ENCODE measurements at regions not wholly inside any gene's neighbourhood (a gene's known extent, or its start where the extent isn't known, plus 50 kb on each side); places are given as distances from the start of the nearest gene placed in this dataset.
"Not testable (repeated sequence)": the region's sequence is repeated elsewhere in the genome, so short reads cannot be mapped to it uniquely, and the experiment has no call there.

DNA sequence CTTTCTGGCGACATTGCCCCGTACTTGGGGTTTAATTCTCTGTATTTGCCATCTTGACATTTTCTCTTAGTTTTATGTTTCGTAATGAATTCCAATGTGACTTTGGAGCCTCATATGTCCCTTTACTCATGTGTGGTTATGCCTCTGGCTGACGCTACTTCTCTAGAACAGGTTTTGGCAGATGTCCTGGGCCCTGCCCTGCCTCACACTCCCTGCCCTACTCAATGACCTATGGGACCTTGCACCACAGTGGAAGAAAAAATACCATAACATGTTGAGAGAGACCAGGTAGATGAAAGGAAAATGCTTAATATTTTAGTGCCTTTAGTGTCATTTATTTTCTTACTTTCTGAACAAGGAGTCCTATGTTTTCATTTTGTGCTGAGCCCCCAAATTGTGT, 400.5 kb downstream of the TFEC start:
- Histone ChIP-seq H3K9ac (ENCODE audit: low read length) (no peak overlapping the region), H3K18ac (ENCODE audit: low read length) (no peak overlapping the region), H3K36me3 (ENCODE audit: control insufficient read depth, insufficient read depth, low read length) (no peaks in the 10 kb centered on the region), H3K27me3 (ENCODE audit: insufficient read depth, low read length, poor library complexity) (no peaks in the 10 kb centered on the region), H3K4me1 (ENCODE audit: control insufficient read depth, low read depth, low read length) (no peaks in the 10 kb centered on the region), H3K79me2 (ENCODE audit: control insufficient read depth, insufficient read depth, low read length) (no peaks in the 10 kb centered on the region), H4K8ac (ENCODE audit: low read depth, low read length) (no peak overlapping the region), H2AK5ac (ENCODE audit: low read length) (no peak overlapping the region), H2BK120ac (ENCODE audit: low read depth, low read length) (no peak overlapping the region), H3K23ac (ENCODE audit: low read length) (no peak overlapping the region), H3K4ac (ENCODE audit: low read depth, low read length) (no peak overlapping the region), H2BK15ac (replicated peaks; ENCODE audit: low read depth) (no peak overlapping the region), H3K27ac (ENCODE audit: low read depth, low read length) (no peak overlapping the region), H2BK5ac (ENCODE audit: low read length) (no peak overlapping the region), H3K4me3 (ENCODE audit: low read length) (no peak overlapping the region), H4K5ac (ENCODE audit: low read length) (no peak overlapping the region), H3K56ac (ENCODE audit: low read length) (no peak overlapping the region), H3K79me1 (ENCODE audit: low read length) (no peaks in the 10 kb centered on the region), H3K4me2 (ENCODE audit: low read length) (no peak overlapping the region)
- DNase-seq: no peak
- WGBS (ENCODE audit: extremely low coverage, insufficient coverage, low lambda C conversion rate): no CpG with 5 or more reads among the region's 4 CpGs

GRCh38 chr7:115618676-115619075, 411.9 kb downstream of the TFEC start:
- Histone ChIP-seq H3K79me2 (ENCODE audit: control insufficient read depth, insufficient read depth, low read length) (no peaks in the 10 kb centered on the region), H3K4me1 (ENCODE audit: control insufficient read depth, low read depth, low read length) (no peaks in the 10 kb centered on the region), H3K18ac (ENCODE audit: low read length) (no peak overlapping the region), H2BK5ac (ENCODE audit: low read length) (no peak overlapping the region), H3K27ac (ENCODE audit: low read depth, low read length) (no peak overlapping the region), H2AK5ac (ENCODE audit: low read length) (no peak overlapping the region), H3K27me3 (ENCODE audit: insufficient read depth, low read length, poor library complexity) (no peaks in the 10 kb centered on the region), H3K56ac (ENCODE audit: low read length) (no peak overlapping the region), H2BK15ac (replicated peaks; ENCODE audit: low read depth) (no peak overlapping the region), H4K5ac (ENCODE audit: low read length) (no peak overlapping the region), H3K23ac (ENCODE audit: low read length) (no peak overlapping the region), H3K4ac (ENCODE audit: low read depth, low read length) (no peak overlapping the region), H3K4me2 (ENCODE audit: low read length) (no peak overlapping the region), H2BK120ac (ENCODE audit: low read depth, low read length) (no peak overlapping the region), H4K8ac (ENCODE audit: low read depth, low read length) (no peak overlapping the region), H3K79me1 (ENCODE audit: low read length) (no peaks in the 10 kb centered on the region), H3K4me3 (ENCODE audit: low read length) (no peak overlapping the region), H3K9ac (ENCODE audit: low read length) (no peak overlapping the region), H3K36me3 (ENCODE audit: control insufficient read depth, insufficient read depth, low read length) (no peaks in the 10 kb centered on the region)
- WGBS (ENCODE audit: extremely low coverage, insufficient coverage, low lambda C conversion rate): 100% methylated on average over 1 of the region's 3 CpGs
- DNase-seq: no peak

- Histone ChIP-seq H3K79me1 (ENCODE audit: low read length) (no peaks in the 10 kb centered on the region), H3K56ac (ENCODE audit: low read length) (no peak overlapping the region), H3K27me3 (ENCODE audit: insufficient read depth, low read length, poor library complexity) (no peaks in the 10 kb centered on the region), H2BK120ac (ENCODE audit: low read depth, low read length) (no peak overlapping the region), H2AK5ac (ENCODE audit: low read length) (no peak overlapping the region), H3K4me1 (ENCODE audit: control insufficient read depth, low read depth, low read length) (no peaks in the 10 kb centered on the region), H3K4me2 (ENCODE audit: low read length) (no peak overlapping the region), H2BK15ac (replicated peaks; ENCODE audit: low read depth) (no peak overlapping the region), H3K27ac (ENCODE audit: low read depth, low read length) (no peak overlapping the region), H2BK5ac (ENCODE audit: low read length) (no peak overlapping the region), H3K18ac (ENCODE audit: low read length) (no peak overlapping the region), H3K4ac (ENCODE audit: low read depth, low read length) (no peak overlapping the region), H4K5ac (ENCODE audit: low read length) (no peak overlapping the region), H3K79me2 (ENCODE audit: control insufficient read depth, insufficient read depth, low read length) (no peaks in the 10 kb centered on the region), H4K8ac (ENCODE audit: low read depth, low read length) (no peak overlapping the region), H3K23ac (ENCODE audit: low read length) (no peak overlapping the region), H3K4me3 (ENCODE audit: low read length) (no peak overlapping the region), H3K9ac (ENCODE audit: low read length) (no peak overlapping the region), H3K36me3 (ENCODE audit: control insufficient read depth, insufficient read depth, low read length) (no peaks in the 10 kb centered on the region)
- no peak for DNase-seq
- no CpG with 5 or more reads among the region's 4 CpGs for WGBS (ENCODE audit: extremely low coverage, insufficient coverage, low lambda C conversion rate)
Observed at GRCh38 chr7:115613836-115614235, 416.7 kb downstream of the TFEC start.

DNA sequence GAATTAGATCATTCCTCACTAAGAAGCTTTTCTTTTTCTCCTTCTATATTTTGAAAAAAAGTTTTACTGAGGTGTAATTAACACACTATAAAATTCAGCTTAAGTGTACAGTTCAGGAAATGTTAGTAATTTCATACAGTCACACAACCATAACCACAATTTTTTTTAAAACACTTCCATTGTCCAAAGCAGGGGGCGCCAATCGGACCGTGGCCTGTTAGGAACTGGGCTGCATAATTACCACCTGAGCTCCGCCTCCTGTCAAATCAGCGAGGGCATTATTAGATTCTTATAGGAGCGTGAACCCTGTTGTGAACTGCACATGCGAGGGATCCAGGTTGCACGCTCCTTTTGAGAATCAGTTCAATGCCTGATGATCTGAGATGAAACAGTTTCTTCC, 427.1 kb downstream of the TFEC start:
- no peak overlapping the region for H4K5ac ChIP-seq (ENCODE audit: low read length)
- no peaks in the 10 kb centered on the region for H3K36me3 ChIP-seq (ENCODE audit: control insufficient read depth, insufficient read depth, low read length)
- H2BK5ac ChIP-seq (ENCODE audit: low read length): no peak overlapping the region
- H3K4me3 ChIP-seq (ENCODE audit: low read length): no peak overlapping the region
- no peaks in the 10 kb centered on the region for H3K4me1 ChIP-seq (ENCODE audit: control insufficient read depth, low read depth, low read length)
- no peak for DNase-seq
- H3K4ac ChIP-seq (ENCODE audit: low read depth, low read length): no peak overlapping the region
- no peak overlapping the region for H4K8ac ChIP-seq (ENCODE audit: low read depth, low read length)
- no peak overlapping the region for H3K4me2 ChIP-seq (ENCODE audit: low read length)
- no peak overlapping the region for H3K56ac ChIP-seq (ENCODE audit: low read length)
- no peak overlapping the region for H3K23ac ChIP-seq (ENCODE audit: low read length)
- H3K79me2 ChIP-seq (ENCODE audit: control insufficient read depth, insufficient read depth, low read length): no peaks in the 10 kb centered on the region
- H3K27me3 ChIP-seq (ENCODE audit: insufficient read depth, low read length, poor library complexity): no peaks in the 10 kb centered on the region
- H2AK5ac ChIP-seq (ENCODE audit: low read length): no peak overlapping the region
- H2BK120ac ChIP-seq (ENCODE audit: low read depth, low read length): no peak overlapping the region
- no CpG with 5 or more reads among the region's 8 CpGs for WGBS (ENCODE audit: extremely low coverage, insufficient coverage, low lambda C conversion rate)
- no peak overlapping the region for H3K18ac ChIP-seq (ENCODE audit: low read length)
- H2BK15ac ChIP-seq (replicated peaks; ENCODE audit: low read depth): no peak overlapping the region
- H3K9ac ChIP-seq (ENCODE audit: low read length): no peak overlapping the region
- H3K27ac ChIP-seq (ENCODE audit: low read depth, low read length): no peak overlapping the region
- no peaks in the 10 kb centered on the region for H3K79me1 ChIP-seq (ENCODE audit: low read length)

- Histone ChIP-seq H2AK5ac (ENCODE audit: low read length) (no peak overlapping the region), H3K79me2 (ENCODE audit: control insufficient read depth, insufficient read depth, low read length) (no peaks in the 10 kb centered on the region)
- WGBS (ENCODE audit: extremely low coverage, insufficient coverage, low lambda C conversion rate): no CpG with 5 or more reads among the region's 1 CpG
Observed at GRCh38 chr7:115600207-115600606, 430.4 kb downstream of the TFEC start.

DNA sequence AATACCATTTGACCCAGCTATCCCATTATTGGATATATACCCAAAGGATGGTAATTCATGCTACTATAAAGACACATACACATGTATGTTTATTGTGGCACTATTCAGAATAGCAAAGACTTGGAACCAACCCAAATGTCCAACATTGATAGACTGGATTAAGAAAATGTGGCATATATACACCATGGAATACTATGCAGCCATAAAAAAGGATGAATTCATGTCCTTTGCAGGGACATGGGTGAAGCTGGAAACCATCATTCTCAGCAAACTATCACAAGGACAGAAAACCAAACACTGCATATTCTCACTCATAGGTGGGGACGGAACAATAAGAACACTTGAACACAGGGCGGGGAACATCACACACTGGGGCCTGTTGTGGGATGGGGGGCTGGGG, 431.4 kb downstream of the TFEC start:
- H3K79me1 ChIP-seq (ENCODE audit: low read length); H3K36me3 ChIP-seq (ENCODE audit: control insufficient read depth, insufficient read depth, low read length); H2BK120ac ChIP-seq (ENCODE audit: low read depth, low read length); H2BK5ac ChIP-seq (ENCODE audit: low read length); H3K23ac ChIP-seq (ENCODE audit: low read length); H4K8ac ChIP-seq (ENCODE audit: low read depth, low read length); H3K4me2 ChIP-seq (ENCODE audit: low read length); DNase-seq; H3K9ac ChIP-seq (ENCODE audit: low read length); H3K4ac ChIP-seq (ENCODE audit: low read depth, low read length); H2BK15ac ChIP-seq (replicated peaks; ENCODE audit: low read depth); H3K4me1 ChIP-seq (ENCODE audit: control insufficient read depth, low read depth, low read length); H4K5ac ChIP-seq (ENCODE audit: low read length); H3K79me2 ChIP-seq (ENCODE audit: control insufficient read depth, insufficient read depth, low read length); H3K56ac ChIP-seq (ENCODE audit: low read length); H3K27ac ChIP-seq (ENCODE audit: low read depth, low read length); H3K4me3 ChIP-seq (ENCODE audit: low read length); H3K27me3 ChIP-seq (ENCODE audit: insufficient read depth, low read length, poor library complexity); H2AK5ac ChIP-seq (ENCODE audit: low read length); H3K18ac ChIP-seq (ENCODE audit: low read length): not testable (repeated sequence)
- WGBS (ENCODE audit: extremely low coverage, insufficient coverage, low lambda C conversion rate): no CpG with 5 or more reads among the region's 2 CpGs

More at GRCh38 chr7:115600207-115600606, 430.4 kb downstream of the TFEC start:
- no peak overlapping the region for H3K18ac ChIP-seq (ENCODE audit: low read length)
- no peak overlapping the region for H3K4ac ChIP-seq (ENCODE audit: low read depth, low read length)
- H3K79me1 ChIP-seq (ENCODE audit: low read length): no peaks in the 10 kb centered on the region
- H2BK120ac ChIP-seq (ENCODE audit: low read depth, low read length): no peak overlapping the region
- no peak overlapping the region for H2BK5ac ChIP-seq (ENCODE audit: low read length)
- no peak overlapping the region for H3K4me2 ChIP-seq (ENCODE audit: low read length)
- no peaks in the 10 kb centered on the region for H3K27me3 ChIP-seq (ENCODE audit: insufficient read depth, low read length, poor library complexity)
- no peaks in the 10 kb centered on the region for H3K36me3 ChIP-seq (ENCODE audit: control insufficient read depth, insufficient read depth, low read length)
- no peak overlapping the region for H3K9ac ChIP-seq (ENCODE audit: low read length)
- no peak overlapping the region for H3K27ac ChIP-seq (ENCODE audit: low read depth, low read length)
- H4K5ac ChIP-seq (ENCODE audit: low read length): no peak overlapping the region
- H3K56ac ChIP-seq (ENCODE audit: low read length): no peak overlapping the region
- H4K8ac ChIP-seq (ENCODE audit: low read depth, low read length): no peak overlapping the region
- H3K4me3 ChIP-seq (ENCODE audit: low read length): no peak overlapping the region
- no peak overlapping the region for H2BK15ac ChIP-seq (replicated peaks; ENCODE audit: low read depth)
- no peak overlapping the region for H3K23ac ChIP-seq (ENCODE audit: low read length)
- DNase-seq: no peak
- no peaks in the 10 kb centered on the region for H3K4me1 ChIP-seq (ENCODE audit: control insufficient read depth, low read depth, low read length)

Data from mesendoderm (in vitro differentiated cells).